Suprapubic skin (tissue), 4 donors: ENCODE measurements at regions not wholly inside any gene's neighbourhood (a gene's known extent, or its start where the extent isn't known, plus 50 kb on each side); places are given as distances from the start of the nearest gene placed in this dataset.

Source experiments
- DNase-seq, 2 donors: peaks; one replicate each; pipeline ENCODE4 v3.0.0-alpha.2; 2019; ENCODE audit warnings: low spot score in 2 of 2
- H3K27ac ChIP-seq: fragments of 200-600 bp; sonication (generic); one replicate; pipeline ENCODE4 v1.5.1; 2019
- H3K27me3 ChIP-seq: fragments of 200-600 bp; sonication (generic); one replicate; pipeline ENCODE4 v1.5.1; 2019
- H3K36me3 ChIP-seq: fragments of 200-600 bp; sonication (generic); one replicate; pipeline ENCODE4 v1.5.1; 2019
- H3K4me1 ChIP-seq: fragments of 200-600 bp; sonication (generic); one replicate; pipeline ENCODE4 v1.5.1; 2019
- H3K4me3 ChIP-seq: fragments of 200-600 bp; sonication (generic); one replicate; pipeline ENCODE4 v1.5.1; 2019; ENCODE audit warnings: mild to moderate bottlenecking
- H3K9me3 ChIP-seq: fragments of 200-600 bp; sonication (generic); one replicate; pipeline ENCODE4 v1.5.1; 2019
- CTCF ChIP-seq, 2 donors: fragments of 200-600 bp in 1 of 2; fragments of 450-650 bp in 1 of 2; sonication (generic) in 1 of 2; IDR thresholded peaks; one replicate each; pipeline ENCODE4 v1.5.1; 2016 to 2019; ENCODE audit warnings: antibody characterized with exemption in 2 of 2, mild to moderate bottlenecking in 1 of 2, moderate library complexity in 1 of 2
- EP300 ChIP-seq: sonication (generic); formaldehyde crosslinking; IDR thresholded peaks from one replicate; pipeline ENCODE4 v1.6.1; 2017; ENCODE audit warnings: antibody characterized with exemption
- POLR2A ChIP-seq, 2 donors: fragments of 450-650 bp; IDR thresholded peaks; one replicate each; pipeline ENCODE4 v1.6.1; 2017; ENCODE audit warnings: antibody characterized with exemption in 2 of 2, mild to moderate bottlenecking in 2 of 2, moderate library complexity in 2 of 2
- POLR2AphosphoS5 ChIP-seq, 3 donors: sonication (generic); formaldehyde crosslinking; IDR thresholded peaks; one replicate each; pipeline ENCODE4 v1.6.1; 2017; ENCODE audit warnings: antibody characterized with exemption in 3 of 3
- WGBS: methylation state at CpG from one replicate; pipeline ENCODE4 v1.1.5; 2018; 5-methylcytosine and 5-hydroxymethylcytosine counted together

- H3K4me3 ChIP-seq, result no peak overlapping the region
- 55% methylated on average over 2 of the region's 2 CpGs for WGBS
- no peaks in the 10 kb centered on the region for H3K9me3 ChIP-seq
- H3K4me1 ChIP-seq, result no peaks in the 10 kb centered on the region
- no peak overlapping the region for H3K27ac ChIP-seq
- no peak for DNase-seq
- no peaks in the 10 kb centered on the region for H3K27me3 ChIP-seq
- TF ChIP-seq POLR2AphosphoS5 (IDR thresholded peaks at IDR 0.05) (no peak), EP300 (no peak), CTCF (IDR thresholded peaks at IDR 0.05) (no peak), POLR2A (IDR thresholded peaks at IDR 0.05) (no peak)
- no peaks in the 10 kb centered on the region for H3K36me3 ChIP-seq
These were observed 949.7 kb upstream of the TENM4 start for GRCh38 chr11:80390505-80390904.

- 63% methylated on average over 4 of the region's 4 CpGs for WGBS
- DNase-seq, result no peak
- TF ChIP-seq EP300 (no peak), CTCF (IDR thresholded peaks at IDR 0.05) (no peak), POLR2AphosphoS5 (IDR thresholded peaks at IDR 0.05) (no peak), POLR2A (IDR thresholded peaks at IDR 0.05) (no peak)
- Histone ChIP-seq H3K4me3 (no peak overlapping the region), H3K36me3 (no peaks in the 10 kb centered on the region), H3K27me3 (no peaks in the 10 kb centered on the region), H3K9me3 (peaks cover 3% of the 10 kb centered on the region), H3K27ac (no peak overlapping the region), H3K4me1 (no peaks in the 10 kb centered on the region)
These were observed 947.7 kb upstream of the TENM4 start for GRCh38 chr11:80388536-80388935.

GRCh38 chr11:80388130-80388529, 947.3 kb upstream of the TENM4 start:
- TF ChIP-seq CTCF (IDR thresholded peaks at IDR 0.05), result no peak
- no peak for TF ChIP-seq POLR2AphosphoS5 (IDR thresholded peaks at IDR 0.05)
- TF ChIP-seq POLR2A (IDR thresholded peaks at IDR 0.05), result no peak
- TF ChIP-seq EP300, result no peak
- no peaks in the 10 kb centered on the region for H3K36me3 ChIP-seq
- H3K4me1 ChIP-seq, result no peaks in the 10 kb centered on the region
- peaks cover 3% of the 10 kb centered on the region for H3K9me3 ChIP-seq
- 64% methylated on average over 1 of the region's 1 CpG for WGBS
- H3K4me3 ChIP-seq, result no peak overlapping the region
- no peak overlapping the region for H3K27ac ChIP-seq
- DNase-seq, result no peak
- H3K27me3 ChIP-seq, result no peaks in the 10 kb centered on the region

- Histone ChIP-seq H3K27me3 (no peaks in the 10 kb centered on the region), H3K36me3 (no peaks in the 10 kb centered on the region), H3K9me3 (peaks cover 3% of the 10 kb centered on the region), H3K4me1 (no peaks in the 10 kb centered on the region), H3K4me3 (no peak overlapping the region), H3K27ac (no peak overlapping the region)
- WGBS, result 60% methylated on average over 3 of the region's 3 CpGs
- no peak for TF ChIP-seq POLR2AphosphoS5 (IDR thresholded peaks at IDR 0.05)
- TF ChIP-seq POLR2A (IDR thresholded peaks at IDR 0.05), result no peak
- no peak for TF ChIP-seq EP300
- no peak for TF ChIP-seq CTCF (IDR thresholded peaks at IDR 0.05)
- DNase-seq, result no peak
These were observed 942.8 kb upstream of the TENM4 start for GRCh38 chr11:80383655-80384054.

- 84% methylated on average over 1 of the region's 1 CpG for WGBS
- no peak for DNase-seq
- no peak for TF ChIP-seq CTCF (IDR thresholded peaks at IDR 0.05)
- no peak for TF ChIP-seq POLR2AphosphoS5 (IDR thresholded peaks at IDR 0.05)
- no peak for TF ChIP-seq POLR2A (IDR thresholded peaks at IDR 0.05)
- no peak for TF ChIP-seq EP300
These were observed 938.9 kb upstream of the TENM4 start for GRCh38 chr11:80379620-80380278.

More at GRCh38 chr11:80379620-80380278, 938.9 kb upstream of the TENM4 start:
- no peaks in the 10 kb centered on the region for H3K27me3 ChIP-seq
- H3K9me3 ChIP-seq, result peaks cover 3% of the 10 kb centered on the region
- H3K36me3 ChIP-seq, result no peaks in the 10 kb centered on the region
- no peak overlapping the region for H3K4me3 ChIP-seq
- H3K27ac ChIP-seq, result no peak overlapping the region
- no peaks in the 10 kb centered on the region for H3K4me1 ChIP-seq
